ENCODE measurements at regions not wholly inside any gene's neighbourhood (a gene's known extent, or its start where the extent isn't known, plus 50 kb on each side); places are given as distances from the start of the nearest gene placed in this dataset.

GRCh38 chrX:124530803-124531202 lies 184.4 kb downstream of the SH2D1A start:
- H2BK20ac ChIP-seq (ENCODE audit: low read depth, low read length) = no peak overlapping the region
- BruUV-seq (replicated peaks) = no TSS peak
- CTCF ChIA-PET = no interaction called here
- no peak overlapping the region for H2AK9ac ChIP-seq (replicated peaks; ENCODE audit: low read depth, low read length, poor library complexity)
- H4K91ac ChIP-seq (ENCODE audit: insufficient read depth, low read depth, low read length) = no peak overlapping the region
- H4K20me1 ChIP-seq (ENCODE audit: insufficient read depth, low read length) = no peaks in the 10 kb centered on the region
- H2BK120ac ChIP-seq (ENCODE audit: low read depth, low read length) = no peak overlapping the region
- H3K27me3 ChIP-seq (ENCODE audit: control insufficient read depth, insufficient read depth, low read length) = no peaks in the 10 kb centered on the region
- no peak overlapping the region for H3K23ac ChIP-seq (ENCODE audit: low read depth, low read length)
- no peak overlapping the region for H4K8ac ChIP-seq (ENCODE audit: low read depth in 2 of 2, low read length in 2 of 2)
- H3K4me3 ChIP-seq (ENCODE audit: insufficient read depth, low read depth, low read length) = no peak overlapping the region
- H3K14ac ChIP-seq (replicated peaks; ENCODE audit: low read depth, low read length) = no peak overlapping the region
- dilution Hi-C loops (cut with HindIII; ENCODE audit: low sequenced_read_pairs, unreplicated experiment) = no loop called here
- DNase-seq (no peak), ATAC-seq (ENCODE audit: low read depth) (no peak)
- H2AK5ac ChIP-seq (ENCODE audit: low read depth, low read length) = no peak overlapping the region
- intact Hi-C loops (cut with micrococcal nuclease) = no loop called here
- POLR2A ChIA-PET (ENCODE audit: unreplicated experiment) = no interaction called here
- no peak overlapping the region for H3K9ac ChIP-seq (ENCODE audit: low read depth, low read length)
- no peak overlapping the region for H2AFZ ChIP-seq (replicated peaks; ENCODE audit: low read length, poor library complexity)
- in situ Hi-C loops (cut with MboI; ENCODE audit: low sequenced_read_pairs) = no loop called here
- no peaks in the 10 kb centered on the region for H3K9me1 ChIP-seq (ENCODE audit: insufficient read depth, low read length)
- WGBS, 2 experiments (ENCODE audit: extremely low coverage in 2 of 2, insufficient read length in 1 of 2) = no CpG with 5 or more reads among the region's 1 CpG
- no peak overlapping the region for H3K56ac ChIP-seq (ENCODE audit: extremely low read depth, insufficient read depth, low read length)
- no peak overlapping the region for H3K4me2 ChIP-seq (ENCODE audit: low read depth, low read length)
- H3K36me3 ChIP-seq (ENCODE audit: control insufficient read depth, insufficient read depth, low read length) = no peaks in the 10 kb centered on the region
- H3K4ac ChIP-seq (ENCODE audit: low read depth, low read length) = no peak overlapping the region
- H2BK15ac ChIP-seq (ENCODE audit: low read depth, low read length) = no peak overlapping the region
- no peak overlapping the region for H2BK5ac ChIP-seq (ENCODE audit: low read depth, low read length, poor library complexity, severe bottlenecking)
- no peak overlapping the region for H3K27ac ChIP-seq (ENCODE audit: insufficient read depth, low read length)
- H3K18ac ChIP-seq (ENCODE audit: low read depth, low read length) = no peak overlapping the region
- H4K5ac ChIP-seq (ENCODE audit: low read depth, low read length) = no peak overlapping the region
- no peaks in the 10 kb centered on the region for H3K4me1 ChIP-seq (ENCODE audit: control insufficient read depth, insufficient read depth, low read length)
- TF ChIP-seq BHLHE40 (IDR thresholded peaks at IDR 0.05; ENCODE audit: low read depth, low read length) = no peak
- TF ChIP-seq RCOR1 (IDR thresholded peaks at IDR 0.05; ENCODE audit: insufficient replicate concordance, low read length) = no peak
- no peak for TF ChIP-seq NFE2L2 (IDR thresholded peaks at IDR 0.05; ENCODE audit: low read depth, low read length)
- TF ChIP-seq CHD1 (IDR thresholded peaks at IDR 0.05; ENCODE audit: low read depth, low read length) = no peak
- no peak for TF ChIP-seq MAZ (IDR thresholded peaks at IDR 0.05; ENCODE audit: borderline replicate concordance, low read depth, low read length)
- no peak for TF ChIP-seq ELK1 (IDR thresholded peaks at IDR 0.05; ENCODE audit: borderline replicate concordance, low read depth, low read length)
- TF ChIP-seq RFX5 (IDR thresholded peaks at IDR 0.05; ENCODE audit: low read depth, low read length) = no peak
- TF ChIP-seq CTCF (conservative IDR thresholded peaks at IDR 0.05; ENCODE audit: low read depth, low read length) = no peak
- no peak for TF ChIP-seq SMC3 (IDR thresholded peaks at IDR 0.05; ENCODE audit: low read depth, low read length)
- TF ChIP-seq USF2 (IDR thresholded peaks at IDR 0.05; ENCODE audit: low read depth, low read length) = no peak
- TF ChIP-seq RAD21 (IDR thresholded peaks at IDR 0.05; ENCODE audit: low read length) = no peak
- TF ChIP-seq MAFK (IDR thresholded peaks at IDR 0.05; ENCODE audit: low read depth, low read length) = no peak
- TF ChIP-seq CEBPB (IDR thresholded peaks at IDR 0.05; ENCODE audit: low read depth, low read length) = no peak
- no peak for TF ChIP-seq FOS (IDR thresholded peaks at IDR 0.05; ENCODE audit: low read depth, low read length)
- no peak for TF ChIP-seq POLR2A (IDR thresholded peaks at IDR 0.05; ENCODE audit: low read depth, low read length)
- no peaks in the 10 kb centered on the region for H3K79me1 ChIP-seq (ENCODE audit: low read depth in 1 of 2, low read length in 2 of 2)
- no peaks in the 10 kb centered on the region for H3K9me3 ChIP-seq (ENCODE audit: control insufficient read depth, insufficient read depth, low read length)
